OCI-M1 (cell line): ENCODE measurements at regions not wholly inside any gene's neighbourhood (a gene's known extent, or its start where the extent isn't known, plus 50 kb on each side); places are given as distances from the start of the nearest gene placed in this dataset.
"Not testable (repeated sequence)": the region's sequence is repeated elsewhere in the genome, so short reads cannot be mapped to it uniquely, and the experiment has no call there.

Source experiments
- DNase-seq: peaks from one replicate; lab custom pipeline; 2025; lab: John Stamatoyannopoulos, UW

- DNase-seq, result no peak
These were observed 86.4 kb upstream of the PRSS16 start for GRCh38 chr6:27161115-27161514.

GRCh38 chr6:27161603-27161945 lies 85.9 kb upstream of the PRSS16 start:
- no peak for DNase-seq

- DNase-seq, result peak; percentile 95
These were observed 85.4 kb upstream of the PRSS16 start for GRCh38 chr6:27161946-27162603.

GRCh38 chr6:27163834-27164233 lies 83.7 kb upstream of the PRSS16 start:
- DNase-seq, result no peak

GRCh38 chr6:27168108-27168507 lies 79.4 kb upstream of the PRSS16 start:
- no peak for DNase-seq

- DNase-seq, result no peak
These were observed 78.7 kb upstream of the PRSS16 start for GRCh38 chr6:27168586-27169443.

GRCh38 chr6:27172524-27173231 lies 74.8 kb upstream of the PRSS16 start:
- DNase-seq, result not testable (repeated sequence)

- DNase-seq, result not testable (repeated sequence)
These were observed 74.3 kb upstream of the PRSS16 start for GRCh38 chr6:27173232-27173601.

GRCh38 chr6:27174958-27175357 lies 72.5 kb upstream of the PRSS16 start:
- DNase-seq, result no peak

- DNase-seq, result no peak
These were observed 71.4 kb upstream of the PRSS16 start for GRCh38 chr6:27176096-27176495.

GRCh38 chr6:27176523-27177484 lies 70.7 kb upstream of the PRSS16 start:
- peak; percentile 85 for DNase-seq

- DNase-seq, result peak; percentile 96
These were observed 69.8 kb upstream of the PRSS16 start for GRCh38 chr6:27177485-27178406.

- no peak for DNase-seq
These were observed 69.1 kb upstream of the PRSS16 start for GRCh38 chr6:27178407-27178730.

GRCh38 chr6:27178860-27179259 lies 68.6 kb upstream of the PRSS16 start:
- DNase-seq, result no peak

- no peak for DNase-seq
These were observed 64.3 kb upstream of the PRSS16 start for GRCh38 chr6:27183060-27183832.

GRCh38 chr6:27187231-27188060 lies 60.1 kb upstream of the PRSS16 start:
- peak; percentile 81 for DNase-seq

GRCh38 chr6:27188061-27188884 lies 59.2 kb upstream of the PRSS16 start:
- DNase-seq, result peak; percentile 93

GRCh38 chr6:27188885-27189418 lies 58.5 kb upstream of the PRSS16 start:
- DNase-seq, result peak; percentile 96
